UCSD-AML1 (cell line): ENCODE measurements at regions not wholly inside any gene's neighbourhood (a gene's known extent, or its start where the extent isn't known, plus 50 kb on each side); places are given as distances from the start of the nearest gene placed in this dataset.

ENCODE experiments used
- DNase-seq: peaks from one replicate; lab custom pipeline; 2025; ENCODE audit not compliant: unreplicated experiment; lab: John Stamatoyannopoulos, UW

DNA sequence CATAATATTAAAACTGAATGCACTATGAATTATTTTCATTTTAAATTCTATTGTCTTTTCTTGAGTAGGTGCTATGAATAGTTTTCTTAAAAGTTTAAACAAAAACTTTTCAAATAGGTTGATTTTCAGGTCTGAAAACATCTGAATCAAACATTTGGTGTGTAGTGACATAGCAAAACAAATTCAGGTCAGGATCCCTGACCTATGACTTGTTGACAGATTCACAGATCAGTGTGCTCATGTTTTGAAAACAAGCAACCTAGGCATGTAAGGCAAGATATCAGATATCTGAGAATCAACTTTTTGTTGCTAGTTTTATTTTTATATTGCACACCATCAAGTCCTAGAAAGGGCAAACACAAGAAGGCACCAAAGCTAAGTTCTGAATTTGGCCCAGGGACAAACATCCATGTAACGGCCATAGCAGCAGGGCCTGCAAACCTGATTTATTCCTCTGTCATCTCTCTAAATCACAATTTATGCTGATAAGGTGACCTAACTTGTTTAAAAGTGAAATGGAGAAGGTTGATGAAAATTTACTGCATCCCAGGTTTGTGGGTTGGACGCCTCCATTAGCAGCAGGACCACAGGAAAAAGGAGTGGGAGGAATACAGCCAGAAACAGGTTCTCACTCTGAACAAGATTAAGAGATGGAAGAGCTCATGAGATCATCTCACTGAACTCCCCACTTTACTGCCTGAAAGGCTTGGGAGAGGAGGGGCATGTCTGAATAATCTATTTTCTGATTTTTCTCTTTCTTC, 337.7 kb downstream of the KCNRG start:
- DNase-seq = no peak

DNA sequence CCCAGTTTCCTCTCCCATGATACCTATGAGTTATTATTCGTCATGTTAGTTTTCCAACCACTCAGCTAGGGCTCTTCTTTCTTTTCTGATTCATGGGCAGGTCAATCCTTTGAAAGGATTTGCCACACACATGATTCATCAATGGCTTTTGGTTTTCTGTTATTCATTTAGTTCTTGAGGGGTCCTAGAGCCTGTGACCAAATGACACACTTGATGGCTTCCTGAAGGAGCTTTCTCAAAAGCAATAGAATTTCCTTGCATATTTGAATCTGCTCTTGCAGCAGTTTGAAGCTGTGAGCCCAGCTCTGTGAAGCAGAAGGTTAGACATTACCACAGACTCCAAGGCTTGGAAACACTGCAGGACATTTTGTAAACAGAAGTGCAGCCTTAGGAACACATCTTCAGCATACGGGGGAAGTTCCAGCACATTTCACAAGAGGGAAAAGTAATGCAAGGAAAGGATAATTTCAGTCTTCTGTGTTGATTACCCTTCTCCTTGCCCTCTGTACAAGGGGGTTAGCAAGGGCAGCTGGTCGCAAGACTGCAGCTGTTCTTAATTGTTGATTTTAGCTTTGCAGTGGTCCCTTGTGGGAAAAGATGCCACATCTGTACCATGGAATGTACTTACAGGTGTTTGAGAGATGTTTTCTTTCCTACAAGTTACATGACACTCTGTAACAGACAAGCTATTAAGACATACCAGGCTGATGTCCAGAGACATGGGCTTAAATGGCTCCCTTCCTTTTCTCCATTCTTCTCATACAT, 338.6 kb downstream of the KCNRG start:
- no peak for DNase-seq

DNA sequence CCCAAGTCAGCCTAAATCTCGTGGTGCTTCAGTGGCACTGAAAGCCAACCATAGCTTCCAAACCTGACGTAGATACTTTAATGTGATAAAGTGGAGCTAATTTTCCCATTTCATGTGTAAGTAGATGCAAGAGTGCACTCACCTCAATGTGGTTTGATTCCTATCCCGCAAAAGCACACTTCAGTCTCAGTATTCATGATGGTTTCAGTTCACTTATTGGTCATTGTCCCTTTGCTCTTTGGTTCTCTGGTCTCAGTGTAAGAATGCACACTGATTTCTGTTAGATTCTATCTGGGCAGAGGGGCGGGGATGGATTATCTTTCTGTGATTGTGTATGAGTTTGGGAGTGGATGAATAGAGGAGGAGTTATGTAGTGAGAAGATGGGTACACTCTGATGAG, 340.6 kb downstream of the KCNRG start:
- no peak for DNase-seq

DNA sequence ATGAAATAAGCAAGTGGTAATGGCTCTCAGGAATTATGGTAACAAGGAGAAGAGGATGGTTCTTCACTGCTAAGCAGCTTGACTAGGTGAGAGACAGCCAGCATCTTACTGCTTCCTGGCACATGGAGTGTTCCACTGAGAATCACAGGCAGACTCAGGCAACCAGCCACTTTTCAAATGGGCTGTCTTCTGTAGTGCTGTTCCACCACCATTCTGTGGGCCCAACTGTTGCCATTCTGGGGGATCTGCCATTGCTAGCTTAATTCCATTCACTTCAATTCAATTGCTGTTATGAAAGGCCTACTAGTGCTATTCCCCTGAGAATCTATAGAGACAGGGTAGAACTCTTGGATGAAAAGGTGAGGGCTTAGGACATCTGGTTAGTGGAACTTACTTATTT, 341.9 kb downstream of the KCNRG start:
- no peak for DNase-seq

DNA sequence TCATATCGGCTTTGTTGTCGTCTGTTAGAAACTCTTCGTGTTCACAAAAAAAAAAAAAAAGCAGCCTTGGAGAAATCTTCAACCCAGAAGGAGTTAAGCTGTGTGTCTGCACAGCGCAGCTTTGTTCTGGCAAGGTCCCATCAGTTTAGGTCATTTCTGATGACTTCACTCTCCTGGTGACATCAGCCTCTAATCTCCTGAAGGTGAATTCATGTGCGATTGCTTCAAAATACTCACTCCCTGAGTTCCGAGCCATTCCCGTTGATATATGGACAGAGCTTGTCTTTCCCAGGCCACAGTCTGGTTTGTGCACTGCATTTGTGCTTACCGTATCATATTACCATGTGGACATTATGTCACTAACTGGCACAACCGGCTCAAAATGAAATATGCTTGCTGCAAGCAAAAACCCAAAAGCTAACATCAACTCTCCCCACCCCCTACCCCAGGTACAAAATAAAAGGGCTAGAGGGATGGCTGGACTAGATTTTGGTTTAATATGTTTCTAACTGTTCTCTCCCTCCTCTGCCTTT, 342.4 kb downstream of the KCNRG start:
- DNase-seq = no peak

DNA sequence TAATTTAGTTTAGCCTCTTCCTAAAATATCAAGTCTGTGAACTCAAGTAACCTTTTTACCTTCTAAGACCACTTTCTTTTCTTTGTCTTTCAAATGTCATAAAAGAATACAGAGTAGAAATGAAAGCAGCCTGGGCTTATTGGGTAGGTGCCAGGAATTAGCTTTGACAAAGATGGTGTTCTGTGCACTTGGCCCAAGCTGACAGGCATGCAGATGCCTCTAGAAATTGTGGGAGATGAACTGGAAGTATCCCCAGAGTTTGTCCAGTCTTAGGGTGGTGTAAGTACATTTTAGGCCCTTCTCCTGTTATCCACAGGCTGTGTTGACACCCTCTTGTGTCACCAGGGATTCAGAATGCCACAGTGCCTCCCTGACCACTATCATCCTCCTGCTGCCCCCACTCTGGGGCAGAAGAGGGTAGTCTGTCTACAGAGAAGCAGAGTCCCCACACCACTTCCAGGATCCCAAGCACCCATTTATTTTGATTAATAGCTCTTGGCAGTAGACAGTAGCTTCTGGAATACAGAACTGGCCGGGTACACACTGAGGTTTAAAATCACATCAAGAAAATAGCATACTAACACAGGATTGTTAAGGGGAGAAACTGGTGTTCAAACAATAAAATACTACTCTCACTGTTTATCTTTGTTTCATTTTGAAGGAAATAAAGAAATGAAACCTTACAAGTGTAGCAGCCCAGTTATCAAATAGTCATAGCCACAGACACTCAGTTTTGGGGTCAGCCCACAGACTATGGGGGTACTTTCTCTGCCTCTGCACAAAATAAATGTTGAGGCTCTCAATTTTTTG, 343.2 kb downstream of the KCNRG start:
- DNase-seq = no peak

DNA sequence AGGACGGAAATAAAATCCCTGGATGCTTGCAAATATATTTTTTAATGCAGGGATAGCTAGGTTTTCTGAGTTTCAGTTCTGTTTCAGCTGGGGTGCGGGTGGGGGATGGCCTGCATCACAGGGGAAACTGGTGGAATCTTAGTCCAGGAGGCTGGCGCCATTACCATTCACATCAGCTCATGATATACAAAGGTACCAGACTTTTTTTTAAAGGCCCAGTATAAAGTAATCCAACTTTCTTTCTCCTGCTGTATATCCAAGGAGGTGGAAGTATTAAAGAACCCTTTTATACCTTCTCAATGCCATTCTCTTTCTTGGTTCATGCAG, 343.8 kb downstream of the KCNRG start:
- DNase-seq = no peak

DNA sequence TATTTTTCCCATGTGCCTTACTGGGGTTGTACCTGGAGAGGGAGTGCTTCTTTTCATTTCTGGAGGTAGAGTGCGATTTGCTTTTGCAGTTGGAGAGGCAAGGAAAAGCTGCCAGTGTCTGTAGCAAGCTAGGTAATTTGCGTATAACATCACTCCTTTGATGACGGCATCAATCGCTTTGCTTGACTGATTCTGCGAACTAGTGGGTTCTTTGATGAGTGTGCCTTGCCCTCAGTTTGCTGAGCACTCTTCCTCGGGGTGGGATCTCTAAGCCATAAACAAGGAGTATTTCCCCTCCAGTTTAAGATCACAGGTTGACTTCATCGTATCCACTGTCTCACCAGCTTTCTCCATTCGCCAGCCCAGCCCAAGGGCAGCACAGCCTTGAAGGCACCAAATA, 344.5 kb downstream of the KCNRG start:
- DNase-seq = no peak

DNA sequence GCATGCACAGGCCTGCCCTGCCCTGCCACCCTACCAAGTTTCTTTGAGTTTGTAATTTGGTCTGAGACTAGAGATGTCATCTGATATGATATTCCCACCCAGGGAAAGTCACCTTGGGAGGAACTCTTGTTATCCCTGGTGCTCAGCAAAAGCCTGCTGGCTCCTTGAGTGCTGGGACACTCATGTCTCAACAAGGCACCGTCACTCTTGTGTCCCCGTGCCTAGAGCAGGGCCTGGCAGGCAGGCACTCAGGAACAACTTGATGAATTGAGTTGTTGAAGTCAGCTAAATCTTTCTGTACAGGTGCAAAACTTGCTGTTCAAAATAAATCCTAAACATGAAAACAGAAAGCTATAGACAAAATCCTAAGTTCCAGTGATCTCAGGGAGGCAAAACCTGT, 345.4 kb downstream of the KCNRG start:
- no peak for DNase-seq

DNA sequence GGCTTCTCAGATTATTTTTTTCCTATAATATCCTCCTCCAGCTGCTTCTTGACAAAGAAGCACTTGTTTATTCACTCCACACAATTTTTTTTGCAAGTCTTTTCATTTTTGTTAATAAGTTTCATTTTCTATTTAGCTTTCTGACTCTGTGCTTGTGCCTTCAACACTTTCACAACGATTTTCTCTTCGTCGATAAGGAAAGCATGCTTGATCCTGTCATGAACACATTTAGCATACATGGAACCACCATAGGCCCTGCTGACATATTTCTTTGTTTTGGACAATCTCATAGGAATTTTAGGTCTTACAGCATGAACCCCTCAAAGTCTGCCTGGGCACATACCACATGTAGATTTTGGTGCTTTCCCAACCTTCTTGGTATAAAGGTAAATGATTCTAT, 346.0 kb downstream of the KCNRG start:
- DNase-seq = no peak

DNA sequence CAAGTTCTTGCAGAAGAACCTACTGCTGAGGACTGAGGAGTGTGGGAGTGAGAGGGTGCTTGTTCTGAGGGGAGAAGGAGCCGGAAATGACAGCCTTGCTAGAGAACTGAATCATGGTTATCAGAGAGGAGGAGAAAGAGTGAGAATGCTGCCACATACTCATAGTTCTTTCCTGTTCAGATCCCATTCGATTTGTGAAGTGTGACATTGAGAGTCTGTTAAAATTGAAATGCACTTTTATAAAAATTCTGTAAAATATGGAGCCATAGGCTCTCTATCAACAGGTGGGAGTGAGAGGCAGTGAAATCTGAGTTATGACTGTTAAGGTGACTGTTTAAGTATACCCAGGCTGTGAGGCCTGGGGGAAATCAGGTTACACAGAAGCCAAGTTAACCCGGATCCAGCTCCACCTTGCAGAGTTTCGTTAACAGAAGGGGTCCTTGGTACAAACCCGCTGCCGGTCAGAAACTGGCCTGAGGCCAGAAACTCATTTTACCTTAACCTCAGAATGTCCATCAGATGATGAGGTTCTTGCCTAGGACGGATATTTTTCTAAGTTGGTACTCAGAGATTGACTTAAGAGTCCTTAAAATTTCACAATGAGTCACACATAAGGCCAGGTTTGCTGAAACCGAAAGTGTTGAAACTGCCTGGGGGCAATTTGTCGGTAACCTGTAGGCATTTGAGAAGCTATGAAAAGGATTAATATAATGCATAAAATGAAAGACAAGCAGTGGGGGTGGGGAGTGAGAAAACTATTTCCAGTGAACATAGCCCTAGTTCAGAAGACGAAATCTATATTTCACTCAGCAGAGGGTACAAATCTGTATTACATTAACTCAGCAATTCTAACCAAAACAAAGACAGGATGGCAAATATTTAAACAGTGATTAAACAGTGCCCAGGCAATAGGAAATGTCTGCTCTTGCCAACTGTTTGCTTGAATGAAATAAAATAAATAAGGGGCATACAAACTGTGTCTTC, 350.5 kb downstream of the KCNRG start:
- DNase-seq = no peak

DNA sequence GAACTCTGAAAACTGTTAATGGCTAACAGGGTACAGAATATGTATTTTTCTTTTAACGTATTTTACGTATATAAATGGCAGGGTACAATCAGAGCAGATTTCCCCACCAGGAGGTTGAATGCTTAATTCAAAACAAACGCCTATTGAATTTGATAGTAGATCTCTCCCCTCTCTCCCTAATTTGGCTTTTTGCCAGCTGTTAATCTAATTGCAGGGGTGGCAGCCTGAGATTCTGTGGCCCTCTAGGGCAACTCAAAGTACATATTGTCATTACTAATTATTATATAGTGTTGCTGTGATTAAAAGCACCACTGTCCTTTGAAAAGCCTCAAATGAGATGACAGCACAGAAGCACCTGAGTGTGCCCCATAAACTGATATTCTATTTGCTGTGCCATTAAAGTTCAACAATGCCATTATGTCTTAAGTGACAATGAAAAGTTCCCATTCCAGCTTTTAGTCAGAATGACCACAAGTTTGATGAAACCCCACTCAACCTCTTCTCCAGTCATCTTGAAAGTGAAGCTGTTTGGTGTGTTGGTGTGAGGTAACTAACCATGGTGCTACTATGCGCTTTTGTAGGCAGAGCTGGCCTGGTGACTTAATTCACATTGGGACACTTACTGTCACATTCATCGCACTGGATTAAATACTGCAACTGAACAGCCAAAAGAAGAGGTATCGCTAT, 351.4 kb downstream of the KCNRG start:
- no peak for DNase-seq

DNA sequence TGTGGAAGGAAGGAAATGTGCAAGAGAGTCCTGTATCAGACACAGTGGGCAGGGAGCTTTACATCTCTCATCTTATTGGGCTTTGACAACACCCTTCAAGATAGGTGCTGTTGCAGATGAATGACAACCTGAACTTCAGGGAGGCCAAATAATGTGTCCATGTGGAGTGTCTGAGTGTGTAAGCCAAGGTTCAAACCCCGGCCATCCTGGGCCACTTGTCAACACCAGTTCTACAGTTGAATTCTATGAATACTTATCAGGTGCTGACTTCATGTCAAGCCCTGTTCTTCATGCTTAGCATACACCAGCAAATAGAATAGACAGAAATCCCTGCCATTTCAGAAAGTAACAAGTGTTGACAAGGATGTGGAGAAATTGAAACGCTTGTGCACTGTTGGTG, 354.4 kb downstream of the KCNRG start:
- no peak for DNase-seq

DNA sequence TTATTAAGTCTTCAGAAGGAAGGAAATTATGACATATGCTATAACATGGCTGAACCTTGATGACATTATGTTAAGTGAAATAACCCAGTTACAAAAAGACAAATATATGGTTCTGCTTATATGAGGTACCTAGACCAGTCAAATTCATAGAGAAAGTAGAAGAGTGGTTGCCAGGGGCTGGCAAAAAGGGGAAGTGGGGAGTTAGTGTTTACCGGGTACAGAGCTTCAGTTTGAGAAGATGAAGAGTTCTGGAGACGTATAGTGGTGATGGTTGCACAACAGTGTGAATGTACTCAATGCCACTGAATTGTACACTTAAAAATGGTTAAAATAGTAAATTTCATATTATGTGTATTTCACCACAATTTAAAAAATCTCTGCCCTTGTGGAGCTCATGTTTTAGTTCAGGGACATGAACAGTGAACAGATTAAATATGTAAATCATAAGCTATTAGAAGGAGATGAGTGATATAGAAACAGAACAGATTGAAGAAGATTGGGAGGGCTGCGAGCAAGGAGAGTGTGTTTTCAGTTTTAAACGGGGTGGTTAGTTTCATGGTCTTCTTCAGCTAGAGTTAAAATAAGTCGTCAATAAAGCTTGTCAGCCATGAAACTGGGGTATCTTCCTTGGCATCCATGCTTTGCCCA, 355.2 kb downstream of the KCNRG start:
- peak; percentile 11 for DNase-seq

DNA sequence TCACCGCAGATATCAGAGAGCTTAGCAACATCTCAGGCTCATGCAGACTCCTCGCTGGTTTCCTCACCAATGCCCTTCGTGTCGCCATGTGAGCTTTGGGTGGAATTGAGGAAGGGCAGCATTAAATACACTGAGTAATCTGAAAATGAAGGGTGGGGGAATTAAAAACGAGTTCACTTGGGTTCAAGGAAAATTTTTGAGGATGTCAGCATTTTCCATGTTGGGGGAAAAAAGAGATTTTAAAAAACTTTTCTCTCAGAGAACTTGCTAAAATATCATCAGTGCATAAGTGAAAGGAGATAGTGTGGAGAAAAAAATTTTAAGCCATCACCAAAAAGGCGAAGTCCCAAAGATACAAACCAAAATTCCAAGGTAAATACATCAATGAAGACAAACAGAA, 359.3 kb downstream of the KCNRG start:
- DNase-seq = no peak

DNA sequence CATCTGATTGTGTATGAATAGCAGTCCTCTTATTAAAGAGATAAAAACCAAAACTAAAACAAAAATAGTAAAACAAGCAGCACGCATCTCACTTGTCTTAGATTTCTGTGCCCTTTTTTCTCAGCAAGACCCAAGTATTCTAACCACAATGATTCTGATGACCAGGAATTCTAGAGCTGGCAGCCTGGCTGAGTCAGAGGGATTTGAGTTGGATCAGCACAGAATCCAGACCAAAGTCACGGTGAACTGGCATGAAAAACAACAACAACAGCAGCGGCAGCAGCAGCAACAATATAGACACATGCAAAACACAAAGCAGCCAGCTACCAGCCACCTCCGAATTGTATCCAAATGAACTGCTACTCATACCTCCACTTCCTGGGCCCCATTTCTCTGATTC, 360.5 kb downstream of the KCNRG start:
- no peak for DNase-seq

DNA sequence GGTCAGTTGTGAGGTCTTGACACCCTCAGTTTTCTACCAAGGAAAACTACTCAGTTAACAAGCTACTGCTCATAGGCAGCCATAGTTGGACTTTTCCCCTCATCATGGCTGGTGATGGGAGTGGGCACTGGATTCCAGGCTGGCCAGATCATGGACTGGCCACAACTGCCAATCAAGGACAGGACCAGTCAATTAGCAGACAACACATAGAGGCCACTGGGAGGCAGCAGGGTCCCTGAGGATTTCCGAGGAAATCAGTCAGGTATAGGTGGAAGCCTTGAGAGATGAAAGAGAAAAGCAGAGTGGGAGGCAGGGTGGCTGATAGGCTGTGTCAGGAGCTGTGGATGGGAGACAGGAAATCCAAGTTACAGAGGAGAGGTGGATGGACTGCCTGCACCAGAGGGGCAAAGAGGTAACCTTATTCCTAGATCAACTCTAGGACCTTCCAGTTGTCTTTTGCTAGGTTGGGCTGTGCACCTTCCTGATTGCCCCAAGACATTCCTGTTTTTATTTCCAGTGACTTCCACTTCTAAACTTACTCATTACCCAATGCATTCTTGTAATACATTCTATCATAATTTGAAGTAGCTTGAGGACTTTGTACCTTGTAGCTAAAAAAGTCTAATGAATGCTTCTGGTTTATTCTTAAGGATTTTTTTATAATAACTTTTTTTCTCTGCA, 361.8 kb downstream of the KCNRG start:
- DNase-seq = no peak

DNA sequence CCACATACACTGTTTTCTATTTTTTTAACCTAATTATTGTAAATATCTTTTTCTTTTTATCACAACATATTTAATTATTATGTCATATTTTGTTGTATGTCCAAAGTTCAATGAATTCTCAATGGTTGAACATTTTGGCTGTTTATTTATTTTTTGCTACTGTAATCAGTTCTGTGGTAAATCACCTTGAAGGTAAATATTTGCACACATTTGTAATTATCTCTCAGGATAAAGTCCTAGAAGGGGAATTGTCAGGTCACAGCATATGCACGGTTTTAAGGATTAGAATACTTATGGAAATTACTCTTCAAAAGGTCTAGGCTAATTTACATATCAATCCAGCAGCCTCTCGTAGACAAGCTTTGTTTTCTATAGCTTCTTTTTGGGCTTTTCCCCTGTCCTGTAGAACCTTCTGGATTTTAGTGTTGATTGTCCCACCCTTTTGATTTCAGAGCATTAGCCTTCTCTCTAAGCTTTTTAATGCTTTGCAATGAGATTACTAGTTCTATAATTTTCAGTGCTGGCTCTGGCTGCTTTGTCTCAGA, 362.6 kb downstream of the KCNRG start:
- no peak for DNase-seq
